Heart left ventricle (tissue), 16 donors: ENCODE measurements at regions not wholly inside any gene's neighbourhood (a gene's known extent, or its start where the extent isn't known, plus 50 kb on each side); places are given as distances from the start of the nearest gene placed in this dataset.

ENCODE experiments used
- ATAC-seq, 4 donors: fragments of 200-7000 bp; cut with Tn5 transposase; one replicate each; pipeline ENCODE4 v1.9.1; 2020 to 2022; ENCODE audit warnings: moderate library complexity in 4 of 4, mild to moderate bottlenecking in 3 of 4, moderate number of reproducible peaks in 1 of 4
- DNase-seq, 5 donors: peaks; one replicate each; pipeline ENCODE4 v3.0.0-alpha.2; 2020
- H3K27ac ChIP-seq, 12 donors: fragments of 200-600 bp; sonication (generic) in 4 of 12; one replicate each; pipeline versions ENCODE4 v1.5.0 to v1.8.0; 2016 to 2022; ENCODE audit warnings: mild to moderate bottlenecking in 2 of 12
- H3K27me3 ChIP-seq, 9 donors: fragments of 200-600 bp; sonication (generic) in 2 of 9; one replicate each; pipeline versions ENCODE4 v1.5.1 to v1.8.0; 2016 to 2022; ENCODE audit warnings: mild to moderate bottlenecking in 3 of 9
- H3K36me3 ChIP-seq, 9 donors: fragments of 200-600 bp; sonication (generic) in 2 of 9; one replicate each; pipeline versions ENCODE4 v1.5.0 to v1.8.0; 2018 to 2022; ENCODE audit warnings: mild to moderate bottlenecking in 2 of 9
- H3K4me1 ChIP-seq, 12 donors: fragments of 200-600 bp; sonication (generic) in 4 of 12; one replicate each; pipeline versions ENCODE4 v1.5.0 to v1.8.0; 2016 to 2022; ENCODE audit warnings: mild to moderate bottlenecking in 3 of 12
- H3K4me3 ChIP-seq, 12 donors: fragments of 200-600 bp; sonication (generic) in 4 of 12; one replicate each; pipeline versions ENCODE4 v1.5.0 to v1.8.0; 2017 to 2022; ENCODE audit warnings: mild to moderate bottlenecking in 9 of 12, moderate library complexity in 4 of 12
- H3K9me3 ChIP-seq, 12 donors: fragments of 200-600 bp; sonication (generic) in 4 of 12; one replicate each; pipeline versions ENCODE4 v1.5.0 to v1.8.0; 2016 to 2022; ENCODE audit warnings: mild to moderate bottlenecking in 1 of 12
- POLR2A ChIP-seq, 2 donors: fragments of 450-650 bp; IDR thresholded peaks; one replicate each; pipeline ENCODE4 v1.6.1; 2017; ENCODE audit warnings: antibody characterized with exemption in 2 of 2, mild to moderate bottlenecking in 2 of 2, moderate library complexity in 2 of 2
- WGBS, 4 donors: extraction: QIAGEN DNeasy Blood & Tissue Kit in 2 of 4; methylation state at CpG; one replicate each; pipeline versions ENCODE4 v1.1.5 to v1.1.7; 2013 to 2018; 5-methylcytosine and 5-hydroxymethylcytosine counted together
- intact Hi-C, 10 donors: fragments of 100-400 bp; cut with DNase I; formaldehyde crosslinking; loops; one replicate each; pipeline versions ENCODE4 v1.11.1 to v1.14.2; 2022
- TF ChIP-seq, protein P1 (sequence below), 12 donors: fragments of 200-600 bp; sonication (generic) in 4 of 12; IDR thresholded peaks; one replicate each; pipeline versions ENCODE4 v1.5.0 to v1.8.0; 2018 to 2022; ENCODE audit warnings: antibody characterized with exemption in 12 of 12, mild to moderate bottlenecking in 5 of 12
- donor health status: ischemic (EF 13 %, LVEDD 7.1; RV severe dilation, severe dysfunction).
- donor health status: healthy with polysubstance abuse.
- donor health status: DM: no; HTN: yes; CAD: no.
- donor health status: DM: no; HTN: no; CAD: no.
- donor health status: ischemic (EF 25% LVEDD 6.9; RV normal size, moderate dysfunction).
- donor health status: ischemic (EF 25% LVEDD 5.7; RV mildly dilated, moderate dysfunction).
- donor health status: healthy.
- donor health status: DM: yes; HTN: yes; CAD: no.
- donor health status: ischemic (EF 35%, LVEDD 5.7; RV mildly dilated, moderate dysfunction).
- donor health status: nonischemic (EF 11% LVEDD 7.7; RV severe dilation, severe dysfunction).
- donor health status: DM: yes; HTN: yes; CAD: no.
- donor health status: PGD.
- donor health status: ischemic (EF 29% LVEDD 5.4; RV normal size, mild dysfunction).
- donor health status: nonischemic (EF 23%, LVEDD 6.1; RV moderate dilation, normal function).

DNA sequence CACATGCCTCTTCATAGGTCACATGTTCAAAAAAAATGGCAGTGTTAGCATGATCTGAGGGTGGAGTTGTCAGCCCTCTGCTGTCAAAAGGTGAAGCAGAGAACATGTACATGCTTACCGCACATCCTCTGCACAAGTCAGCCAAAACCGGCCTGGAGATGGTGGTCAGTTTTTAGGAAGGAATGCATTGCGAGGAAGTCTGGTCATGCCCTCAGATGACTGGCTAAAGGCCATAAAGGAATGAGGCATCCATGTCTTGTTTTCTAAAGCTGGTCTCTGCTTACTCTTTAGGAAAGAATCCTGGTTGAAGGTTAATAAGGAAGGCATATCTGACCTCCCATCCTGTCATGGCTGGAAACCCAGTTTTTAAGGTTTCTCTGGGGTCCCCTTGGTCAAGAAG is 292.0 kb upstream of the CCDC54 start:
- 91 to 100% (median 95%) methylated on average over 3 of the region's 3 CpGs for WGBS, 4 donors
- H3K27me3 ChIP-seq: no peaks in the 10 kb centered on the region
- DNase-seq: no peak
- no peak overlapping the region for H3K4me3 ChIP-seq
- H3K27ac ChIP-seq: no peak overlapping the region
- TF ChIP-seq, protein P1, sequence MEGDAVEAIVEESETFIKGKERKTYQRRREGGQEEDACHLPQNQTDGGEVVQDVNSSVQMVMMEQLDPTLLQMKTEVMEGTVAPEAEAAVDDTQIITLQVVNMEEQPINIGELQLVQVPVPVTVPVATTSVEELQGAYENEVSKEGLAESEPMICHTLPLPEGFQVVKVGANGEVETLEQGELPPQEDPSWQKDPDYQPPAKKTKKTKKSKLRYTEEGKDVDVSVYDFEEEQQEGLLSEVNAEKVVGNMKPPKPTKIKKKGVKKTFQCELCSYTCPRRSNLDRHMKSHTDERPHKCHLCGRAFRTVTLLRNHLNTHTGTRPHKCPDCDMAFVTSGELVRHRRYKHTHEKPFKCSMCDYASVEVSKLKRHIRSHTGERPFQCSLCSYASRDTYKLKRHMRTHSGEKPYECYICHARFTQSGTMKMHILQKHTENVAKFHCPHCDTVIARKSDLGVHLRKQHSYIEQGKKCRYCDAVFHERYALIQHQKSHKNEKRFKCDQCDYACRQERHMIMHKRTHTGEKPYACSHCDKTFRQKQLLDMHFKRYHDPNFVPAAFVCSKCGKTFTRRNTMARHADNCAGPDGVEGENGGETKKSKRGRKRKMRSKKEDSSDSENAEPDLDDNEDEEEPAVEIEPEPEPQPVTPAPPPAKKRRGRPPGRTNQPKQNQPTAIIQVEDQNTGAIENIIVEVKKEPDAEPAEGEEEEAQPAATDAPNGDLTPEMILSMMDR (IDR thresholded peaks at IDR 0.05): no peak
- TF ChIP-seq POLR2A (IDR thresholded peaks at IDR 0.05): no peak
- no peaks in the 10 kb centered on the region for H3K4me1 ChIP-seq
- H3K36me3 ChIP-seq: no peaks in the 10 kb centered on the region
- no peaks in the 10 kb centered on the region for H3K9me3 ChIP-seq
- intact Hi-C loops: no loop called here
- ATAC-seq: no peak

- Histone ChIP-seq H3K4me3 (no peak overlapping the region), H3K27me3 (no peaks in the 10 kb centered on the region), H3K9me3 (no peaks in the 10 kb centered on the region), H3K4me1 (no peaks in the 10 kb centered on the region), H3K36me3 (no peaks in the 10 kb centered on the region), H3K27ac (no peak overlapping the region)
- WGBS, 4 donors: 66 to 74% (median 70%) methylated on average over 3 of the region's 3 CpGs
- no peak for DNase-seq
- ATAC-seq: no peak
- no peak for TF ChIP-seq POLR2A (IDR thresholded peaks at IDR 0.05)
- TF ChIP-seq, protein P1 (IDR thresholded peaks at IDR 0.05): no peak
- intact Hi-C loops: no loop called here
Measured at GRCh38 chr3:107092121-107092520, 285.1 kb upstream of the CCDC54 start.

DNA sequence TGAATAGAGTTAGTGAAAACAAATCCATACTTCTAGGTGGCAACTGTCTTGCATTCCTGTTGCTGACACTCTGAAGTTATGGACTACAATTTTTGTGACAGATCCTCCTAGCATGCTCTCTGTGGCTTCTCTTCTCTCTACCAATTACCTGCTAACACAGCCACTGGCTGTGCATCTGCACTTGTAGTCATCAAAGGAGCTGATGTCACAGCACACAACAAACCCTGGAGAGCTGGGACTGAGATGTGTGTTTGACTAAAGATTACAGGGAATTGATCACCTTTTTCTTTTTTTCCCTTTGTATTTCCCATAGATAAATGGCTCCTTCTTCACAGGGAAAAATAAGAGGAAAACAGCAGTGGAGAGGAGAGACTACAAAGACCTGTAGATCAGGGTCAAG is 278.4 kb upstream of the CCDC54 start:
- no peak overlapping the region for H3K27ac ChIP-seq
- intact Hi-C loops: no loop called here
- DNase-seq: no peak
- no peaks in the 10 kb centered on the region for H3K36me3 ChIP-seq
- no peak for ATAC-seq
- H3K9me3 ChIP-seq: no peaks in the 10 kb centered on the region
- TF ChIP-seq POLR2A (IDR thresholded peaks at IDR 0.05): no peak
- TF ChIP-seq, protein P1 (IDR thresholded peaks at IDR 0.05): no peak
- H3K27me3 ChIP-seq: no peaks in the 10 kb centered on the region
- H3K4me1 ChIP-seq: no peaks in the 10 kb centered on the region
- no peak overlapping the region for H3K4me3 ChIP-seq

DNA sequence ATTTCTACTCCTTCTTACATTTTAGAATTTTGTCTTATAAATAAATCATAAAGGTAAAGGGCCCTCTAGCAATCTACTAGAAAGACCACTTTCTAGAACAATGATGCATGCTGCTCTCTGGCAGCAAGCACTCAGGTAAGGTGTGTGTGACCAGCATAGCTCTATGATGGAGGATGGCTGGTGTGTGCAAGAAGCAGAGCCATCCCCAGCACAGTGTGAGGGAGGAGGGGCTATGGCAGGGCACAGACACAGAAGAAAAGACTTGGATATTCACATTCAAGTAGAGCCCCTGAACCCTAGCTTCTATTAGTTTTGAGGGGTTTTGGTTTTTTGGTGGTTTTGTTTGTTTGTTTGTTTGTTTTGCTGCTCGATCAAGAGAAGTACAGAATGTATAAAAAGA is 277.1 kb upstream of the CCDC54 start:
- H3K27me3 ChIP-seq: no peaks in the 10 kb centered on the region
- no peak for ATAC-seq
- no peaks in the 10 kb centered on the region for H3K9me3 ChIP-seq
- TF ChIP-seq, protein P1 (IDR thresholded peaks at IDR 0.05): no peak
- TF ChIP-seq POLR2A (IDR thresholded peaks at IDR 0.05): no peak
- intact Hi-C loops: no loop called here
- no peak overlapping the region for H3K4me3 ChIP-seq
- H3K36me3 ChIP-seq: no peaks in the 10 kb centered on the region
- WGBS, 4 donors: 84 to 95% (median 91%) methylated on average over 1 of the region's 1 CpG
- DNase-seq: no peak
- no peaks in the 10 kb centered on the region for H3K4me1 ChIP-seq
- no peak overlapping the region for H3K27ac ChIP-seq
